ENCODE measurements at regions not wholly inside any gene's neighbourhood (a gene's known extent, or its start where the extent isn't known, plus 50 kb on each side); places are given as distances from the start of the nearest gene placed in this dataset.

DNA sequence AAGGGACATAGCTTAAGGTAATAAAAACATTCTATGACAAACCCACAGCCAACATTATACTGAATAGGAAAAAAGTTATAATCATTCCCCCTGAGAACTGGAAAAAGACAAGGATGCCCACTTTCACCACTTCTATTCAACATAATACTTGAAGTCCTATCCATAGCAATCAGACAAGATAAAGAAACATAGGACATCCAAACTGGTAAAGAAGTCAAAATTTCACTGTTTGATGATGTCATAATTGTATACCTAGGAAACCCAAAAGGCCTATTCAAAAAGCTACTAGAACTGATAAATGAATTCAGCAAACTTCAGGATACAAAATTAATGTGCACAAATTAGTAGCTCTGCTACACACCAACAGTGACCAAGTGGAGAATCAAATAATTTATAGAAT is 1590.0 kb upstream of the PCDH20 start:
- TF ChIP-seq POLR2A (IDR thresholded peaks at IDR 0.05; ENCODE audit: low read length): no peak
- no peak for TF ChIP-seq GATA1 (IDR thresholded peaks at IDR 0.05; ENCODE audit: low read depth, low read length)
